GM18858 (cell line): ENCODE measurements at regions not wholly inside any gene's neighbourhood (a gene's known extent, or its start where the extent isn't known, plus 50 kb on each side); places are given as distances from the start of the nearest gene placed in this dataset.

Experiments
- ATAC-seq: cut with Tn5 transposase; IDR thresholded peaks from one replicate; pipeline ENCODE4 v1.9.1; 2021; ENCODE audit not compliant: unreplicated experiment

GRCh38 chr3:115445559-115445958 is 177.8 kb upstream of the GAP43 start:
- ATAC-seq, result no peak

GRCh38 chr3:115448851-115449250 is 174.5 kb upstream of the GAP43 start:
- no peak for ATAC-seq

- ATAC-seq, result no peak
These were observed 173.3 kb upstream of the GAP43 start for GRCh38 chr3:115450036-115450435.

- ATAC-seq, result no peak
These were observed 159.3 kb upstream of the GAP43 start for GRCh38 chr3:115464036-115464435.

- ATAC-seq, result no peak
These were observed 153.7 kb upstream of the GAP43 start for GRCh38 chr3:115469649-115470048.

- ATAC-seq, result no peak
These were observed 153.1 kb upstream of the GAP43 start for GRCh38 chr3:115470254-115470653.

GRCh38 chr3:115475178-115476041 is 147.9 kb upstream of the GAP43 start:
- ATAC-seq, result no peak

- ATAC-seq, result no peak
These were observed 146.8 kb upstream of the GAP43 start for GRCh38 chr3:115476472-115476871.

GRCh38 chr3:115478359-115478758 is 145.0 kb upstream of the GAP43 start:
- ATAC-seq, result no peak

- no peak for ATAC-seq
These were observed 136.4 kb upstream of the GAP43 start for GRCh38 chr3:115486880-115487279.

- ATAC-seq, result no peak
These were observed 135.3 kb upstream of the GAP43 start for GRCh38 chr3:115487968-115488367.

GRCh38 chr3:115488409-115488808 is 134.9 kb upstream of the GAP43 start:
- no peak for ATAC-seq

GRCh38 chr3:115494826-115495225 is 128.5 kb upstream of the GAP43 start:
- no peak for ATAC-seq

- no peak for ATAC-seq
These were observed 124.9 kb upstream of the GAP43 start for GRCh38 chr3:115498421-115498820.

- no peak for ATAC-seq
These were observed 124.4 kb upstream of the GAP43 start for GRCh38 chr3:115498898-115499297.

- no peak for ATAC-seq
These were observed 123.6 kb upstream of the GAP43 start for GRCh38 chr3:115499666-115500065.

- no peak for ATAC-seq
These were observed 122.5 kb upstream of the GAP43 start for GRCh38 chr3:115500795-115501194.

GRCh38 chr3:115502128-115502527 is 121.2 kb upstream of the GAP43 start:
- no peak for ATAC-seq

- no peak for ATAC-seq
These were observed 119.9 kb upstream of the GAP43 start for GRCh38 chr3:115503394-115503793.

- ATAC-seq, result no peak
These were observed 114.7 kb upstream of the GAP43 start for GRCh38 chr3:115508562-115508961.

GRCh38 chr3:115512565-115513415 is 110.5 kb upstream of the GAP43 start:
- ATAC-seq, result no peak

- no peak for ATAC-seq
These were observed 109.9 kb upstream of the GAP43 start for GRCh38 chr3:115513416-115513800.
